Breast epithelium (tissue), 4 donors: ENCODE measurements at regions not wholly inside any gene's neighbourhood (a gene's known extent, or its start where the extent isn't known, plus 50 kb on each side); places are given as distances from the start of the nearest gene placed in this dataset.

Experiments
- DNase-seq, 2 donors: peaks; one replicate each; pipeline ENCODE4 v3.0.0-alpha.2; 2019; ENCODE audit warnings: low spot score in 2 of 2
- H3K27ac ChIP-seq, 2 donors: fragments of 200-600 bp; sonication (generic) in 1 of 2; one replicate each; pipeline ENCODE4 v1.5.1; 2016 to 2019; ENCODE audit warnings: mild to moderate bottlenecking in 1 of 2
- H3K27me3 ChIP-seq, 2 donors: fragments of 200-600 bp; sonication (generic) in 1 of 2; one replicate each; pipeline versions ENCODE4 v1.5.1 to v1.6.0; 2017 to 2019; ENCODE audit warnings: control low read depth in 1 of 2, mild to moderate bottlenecking in 1 of 2
- H3K36me3 ChIP-seq: fragments of 200-600 bp; one replicate; pipeline ENCODE4 v1.5.1; 2019
- H3K4me1 ChIP-seq, 2 donors: fragments of 200-600 bp; sonication (generic); one replicate each; pipeline ENCODE4 v1.5.1; 2016 to 2019; ENCODE audit warnings: control low read depth in 1 of 2
- H3K4me3 ChIP-seq, 3 donors: fragments of 200-600 bp; sonication (generic); 1 replicate in 2 of 3; 2 replicates in 1 of 3; pipeline ENCODE4 v1.5.1; 2016 to 2019; ENCODE audit warnings: mild to moderate bottlenecking in 3 of 3, moderate library complexity in 2 of 3
- H3K9me3 ChIP-seq, 2 donors: fragments of 200-600 bp; sonication (generic) in 1 of 2; one replicate each; pipeline ENCODE4 v1.5.1; 2016 to 2019; ENCODE audit warnings: control low read depth in 1 of 2
- CTCF ChIP-seq, 3 donors: fragments of 450-650 bp; IDR thresholded peaks; one replicate each; pipeline ENCODE4 v1.5.1; 2016 to 2017; ENCODE audit warnings: antibody characterized with exemption in 3 of 3, mild to moderate bottlenecking in 3 of 3, moderate library complexity in 3 of 3
- POLR2A ChIP-seq: fragments of 450-650 bp; IDR thresholded peaks from one replicate; pipeline ENCODE4 v1.6.1; 2016; ENCODE audit warnings: antibody characterized with exemption, mild to moderate bottlenecking, moderate library complexity
- POLR2AphosphoS5 ChIP-seq, 3 donors: sonication (generic); formaldehyde crosslinking; IDR thresholded peaks; one replicate each; pipeline ENCODE4 v1.6.1; 2017; ENCODE audit warnings: antibody characterized with exemption in 3 of 3
- intact Hi-C: fragments of 100-400 bp; cut with DNase I; formaldehyde crosslinking; loops from one replicate; pipeline ENCODE4 v1.15.1; 2023; ENCODE audit warnings: low total_unique reads

DNA sequence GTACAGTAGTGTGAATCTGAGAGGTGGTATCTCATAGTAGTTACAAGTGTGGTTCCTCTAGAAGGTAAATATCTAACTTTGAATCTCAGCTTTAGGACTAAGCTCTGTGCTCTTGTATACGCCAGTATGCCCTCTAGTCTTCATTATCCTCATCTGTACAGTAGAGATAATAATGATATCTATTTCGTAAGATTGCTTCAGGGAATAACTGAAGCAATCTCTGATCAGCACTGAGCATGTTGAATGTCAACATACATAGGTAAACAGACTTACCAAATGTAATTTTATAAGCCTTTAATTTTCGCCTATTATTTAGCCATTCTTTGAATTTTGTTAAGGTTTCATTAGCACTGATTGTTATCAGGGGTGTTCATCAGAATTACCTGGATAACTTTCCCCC, 175.2 kb upstream of the ANKRD50 start:
- no peak for DNase-seq
- no peak for TF ChIP-seq CTCF (IDR thresholded peaks at IDR 0.05)
- no peak for TF ChIP-seq POLR2AphosphoS5 (IDR thresholded peaks at IDR 0.05)
- TF ChIP-seq POLR2A = no peak
- Histone ChIP-seq H3K4me3 (no peak overlapping the region), H3K9me3 (no peaks in the 10 kb centered on the region), H3K27me3 (no peaks in the 10 kb centered on the region), H3K27ac (no peak overlapping the region), H3K36me3 (no peaks in the 10 kb centered on the region), H3K4me1 (no peaks in the 10 kb centered on the region)
- intact Hi-C loops = no loop called here

- Histone ChIP-seq H3K36me3 (no peaks in the 10 kb centered on the region), H3K9me3 (no peaks in the 10 kb centered on the region), H3K4me3 (no peak overlapping the region), H3K27me3 (no peaks in the 10 kb centered on the region), H3K27ac (no peak overlapping the region), H3K4me1 (no peaks in the 10 kb centered on the region)
- intact Hi-C loops = no loop called here
- DNase-seq = no peak
- TF ChIP-seq CTCF (IDR thresholded peaks at IDR 0.05) = no peak
- TF ChIP-seq POLR2A = no peak
- no peak for TF ChIP-seq POLR2AphosphoS5 (IDR thresholded peaks at IDR 0.05)
Observed at GRCh38 chr4:124884316-124884715, 171.8 kb upstream of the ANKRD50 start.

DNA sequence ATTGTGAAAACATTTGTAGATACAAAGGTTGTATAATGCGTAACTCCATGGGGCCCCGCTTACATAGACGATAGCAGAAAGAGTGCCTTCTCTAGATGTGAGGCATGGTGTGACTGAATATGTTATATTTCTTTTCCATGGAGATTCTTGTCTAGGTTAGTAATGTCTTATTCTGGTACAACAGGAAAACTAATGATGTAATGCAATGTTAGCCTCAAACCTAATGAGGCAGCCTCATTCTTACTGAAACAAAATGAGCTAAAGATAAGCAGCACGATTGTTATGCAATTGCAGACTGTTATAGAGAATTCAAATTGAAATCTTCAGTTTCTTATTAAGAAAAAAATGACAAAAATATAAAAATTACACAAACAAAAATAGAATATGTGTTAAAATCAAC, 171.1 kb upstream of the ANKRD50 start:
- Histone ChIP-seq H3K27ac (no peak overlapping the region), H3K4me3 (no peak overlapping the region), H3K36me3 (no peaks in the 10 kb centered on the region), H3K27me3 (no peaks in the 10 kb centered on the region), H3K9me3 (no peaks in the 10 kb centered on the region), H3K4me1 (no peaks in the 10 kb centered on the region)
- intact Hi-C loops = no loop called here
- no peak for TF ChIP-seq CTCF (IDR thresholded peaks at IDR 0.05)
- TF ChIP-seq POLR2A = no peak
- TF ChIP-seq POLR2AphosphoS5 (IDR thresholded peaks at IDR 0.05) = no peak
- DNase-seq = no peak

DNA sequence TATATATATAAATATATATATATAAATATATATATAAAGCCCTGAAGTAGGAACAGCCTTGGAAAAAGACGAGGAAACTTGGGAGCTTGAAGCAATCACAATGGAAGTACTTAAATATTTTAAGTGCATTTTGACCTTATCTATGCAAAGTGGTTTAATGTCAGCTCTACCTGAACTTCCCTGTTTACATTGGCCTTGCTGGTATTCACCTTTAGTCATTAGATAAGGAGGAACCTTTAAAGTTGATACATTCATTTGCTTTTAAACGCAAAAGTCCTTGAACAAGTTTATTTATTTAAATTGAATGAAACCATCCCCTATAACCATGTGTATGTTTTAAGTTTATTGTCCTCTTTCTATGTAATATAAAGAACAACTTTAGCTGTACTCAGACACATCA, 166.7 kb upstream of the ANKRD50 start:
- Histone ChIP-seq H3K27ac (no peak overlapping the region), H3K9me3 (no peaks in the 10 kb centered on the region), H3K4me3 (no peak overlapping the region), H3K27me3 (no peaks in the 10 kb centered on the region), H3K4me1 (no peaks in the 10 kb centered on the region), H3K36me3 (no peaks in the 10 kb centered on the region)
- no peak for TF ChIP-seq POLR2A
- TF ChIP-seq POLR2AphosphoS5 (IDR thresholded peaks at IDR 0.05) = no peak
- no peak for TF ChIP-seq CTCF (IDR thresholded peaks at IDR 0.05)
- intact Hi-C loops = no loop called here
- no peak for DNase-seq

DNA sequence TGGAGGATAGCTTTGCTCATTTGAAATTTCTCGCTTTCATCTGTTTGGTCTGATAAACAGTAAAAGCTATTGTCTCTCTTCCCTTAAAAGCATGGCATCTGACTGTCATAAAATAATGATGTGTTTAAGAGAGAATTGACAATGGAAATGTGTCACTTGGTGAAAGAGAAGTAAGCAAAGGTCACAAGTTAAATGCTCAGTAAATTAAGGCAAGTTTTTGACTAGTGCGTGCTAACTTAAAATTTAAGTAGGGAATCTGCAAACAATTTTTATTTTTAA, 161.6 kb upstream of the ANKRD50 start:
- TF ChIP-seq CTCF (IDR thresholded peaks at IDR 0.05) = no peak
- TF ChIP-seq POLR2A = no peak
- no peak for TF ChIP-seq POLR2AphosphoS5 (IDR thresholded peaks at IDR 0.05)

More for the DNA sequence above, 161.6 kb upstream of the ANKRD50 start:
- H3K4me3 ChIP-seq = no peak overlapping the region
- no peaks in the 10 kb centered on the region for H3K4me1 ChIP-seq
- H3K27me3 ChIP-seq = no peaks in the 10 kb centered on the region
- intact Hi-C loops = no loop called here
- H3K36me3 ChIP-seq = no peaks in the 10 kb centered on the region
- no peak for DNase-seq
- no peaks in the 10 kb centered on the region for H3K9me3 ChIP-seq
- no peak overlapping the region for H3K27ac ChIP-seq
